GM18873 (cell line): ENCODE measurements at regions not wholly inside any gene's neighbourhood (a gene's known extent, or its start where the extent isn't known, plus 50 kb on each side); places are given as distances from the start of the nearest gene placed in this dataset.
"Not testable (repeated sequence)": the region's sequence is repeated elsewhere in the genome, so short reads cannot be mapped to it uniquely, and the experiment has no call there.

Experiments
- ATAC-seq: cut with Tn5 transposase; IDR thresholded peaks from one replicate; pipeline ENCODE4 v1.9.1; 2021; ENCODE audit warnings: mild to moderate bottlenecking, moderate library complexity, moderate number of reproducible peaks; ENCODE audit not compliant: unreplicated experiment, low FRiP score

DNA sequence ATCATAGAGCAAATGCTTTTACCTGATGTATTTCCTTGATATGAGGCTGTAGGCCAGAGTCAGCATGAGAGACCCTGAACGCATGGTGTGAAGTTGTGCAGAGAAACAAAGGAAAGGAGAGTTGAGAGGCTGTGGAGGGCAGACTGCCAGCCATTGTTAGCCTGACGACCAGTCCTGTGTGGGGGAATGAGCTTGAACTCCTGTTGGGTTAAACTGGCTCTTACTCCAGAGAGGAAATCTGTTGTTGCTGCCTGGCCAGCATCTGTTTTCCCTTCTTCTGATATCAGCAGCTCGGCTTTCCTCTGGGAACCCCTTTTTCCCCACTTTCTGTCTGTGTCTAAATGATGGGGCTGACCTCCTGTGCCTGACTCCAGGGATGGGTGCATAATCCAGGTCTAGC is 158.2 kb upstream of the ZFP64 start:
- no peak for ATAC-seq

DNA sequence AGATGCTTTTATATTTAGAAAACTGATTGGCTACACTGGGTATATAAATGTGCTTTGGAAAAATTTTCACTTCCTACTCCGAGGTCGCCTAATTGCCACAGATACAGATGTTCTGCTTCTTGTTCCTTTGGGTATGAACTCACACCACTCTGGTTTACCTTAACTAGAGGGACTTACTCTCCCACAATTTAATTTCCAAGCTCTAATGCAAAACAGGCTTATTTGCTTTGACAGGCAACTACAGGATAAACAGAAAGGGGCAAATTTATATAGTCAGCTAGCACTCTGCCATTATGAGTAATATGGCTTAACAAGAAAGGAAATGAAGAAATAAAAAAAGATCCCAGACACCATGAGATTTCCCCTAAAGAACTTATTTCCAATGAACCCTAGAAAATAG is 156.9 kb upstream of the ZFP64 start:
- ATAC-seq: no peak

DNA sequence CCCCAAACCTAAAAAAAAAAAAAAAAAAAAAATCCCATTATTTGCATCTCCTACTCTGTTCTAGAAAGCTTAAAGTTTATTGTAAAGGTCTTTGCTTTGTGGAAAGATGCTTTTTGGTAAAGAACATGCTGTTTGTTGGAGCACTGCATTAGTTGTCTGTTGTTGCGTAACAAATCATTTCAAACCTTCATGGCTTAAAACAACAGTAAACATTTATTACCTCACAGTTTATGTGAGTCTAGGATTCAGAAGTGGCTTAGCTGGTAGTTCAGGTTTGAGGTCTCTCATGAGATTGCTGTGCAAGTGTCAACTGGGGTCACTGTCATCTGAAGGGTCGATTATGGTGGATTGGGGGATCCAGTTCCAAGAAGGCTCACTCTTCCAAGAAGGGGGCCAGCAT is 155.2 kb upstream of the ZFP64 start:
- ATAC-seq: no peak

DNA sequence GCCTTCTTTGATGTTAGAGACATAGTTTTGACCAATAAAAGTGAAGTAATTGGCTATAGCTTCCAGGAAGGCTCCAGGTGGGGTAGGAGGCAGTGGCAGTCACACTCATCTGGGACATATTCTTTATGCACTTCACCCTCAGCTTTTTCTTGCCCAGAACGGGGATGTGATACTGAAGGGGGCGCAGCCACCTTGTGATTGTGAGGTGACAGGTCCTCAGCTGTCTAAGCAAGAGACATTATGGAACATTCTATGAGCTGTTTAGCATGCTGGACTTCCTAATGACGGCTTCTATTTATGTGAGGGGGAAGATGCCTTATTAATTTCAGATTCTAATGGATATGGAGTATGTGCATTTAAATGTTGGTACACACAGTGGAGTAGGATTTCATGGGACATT is 151.3 kb upstream of the ZFP64 start:
- no peak for ATAC-seq

DNA sequence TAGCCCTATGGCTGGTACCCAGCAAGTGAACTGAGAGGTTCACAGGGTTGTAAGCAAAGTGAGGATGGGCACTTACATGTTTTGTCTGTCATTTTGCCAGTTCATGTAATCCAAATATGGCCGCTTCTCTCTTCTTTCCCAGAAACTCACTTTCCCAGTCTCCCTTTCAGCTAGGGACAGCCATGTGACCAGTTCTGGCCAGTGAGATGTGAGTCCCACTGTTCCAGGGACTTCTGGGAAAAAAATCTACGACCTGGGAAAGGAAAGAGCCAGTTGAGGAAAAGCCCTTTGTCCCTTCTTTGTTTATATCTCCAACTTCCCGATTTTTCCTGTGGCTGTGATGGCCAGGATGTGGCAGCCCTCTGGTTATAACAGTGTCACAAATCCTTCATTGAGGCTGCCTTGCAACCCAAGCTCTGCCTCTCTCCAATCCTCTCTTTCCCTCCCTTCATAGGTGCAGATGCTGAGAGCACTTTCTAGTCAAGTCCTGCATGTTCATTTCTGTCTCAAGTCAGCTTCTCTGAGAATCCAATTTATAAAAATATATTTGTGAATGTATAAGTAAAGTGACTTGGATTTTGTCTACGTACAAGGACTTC is 148.6 kb upstream of the ZFP64 start:
- ATAC-seq: no peak

DNA sequence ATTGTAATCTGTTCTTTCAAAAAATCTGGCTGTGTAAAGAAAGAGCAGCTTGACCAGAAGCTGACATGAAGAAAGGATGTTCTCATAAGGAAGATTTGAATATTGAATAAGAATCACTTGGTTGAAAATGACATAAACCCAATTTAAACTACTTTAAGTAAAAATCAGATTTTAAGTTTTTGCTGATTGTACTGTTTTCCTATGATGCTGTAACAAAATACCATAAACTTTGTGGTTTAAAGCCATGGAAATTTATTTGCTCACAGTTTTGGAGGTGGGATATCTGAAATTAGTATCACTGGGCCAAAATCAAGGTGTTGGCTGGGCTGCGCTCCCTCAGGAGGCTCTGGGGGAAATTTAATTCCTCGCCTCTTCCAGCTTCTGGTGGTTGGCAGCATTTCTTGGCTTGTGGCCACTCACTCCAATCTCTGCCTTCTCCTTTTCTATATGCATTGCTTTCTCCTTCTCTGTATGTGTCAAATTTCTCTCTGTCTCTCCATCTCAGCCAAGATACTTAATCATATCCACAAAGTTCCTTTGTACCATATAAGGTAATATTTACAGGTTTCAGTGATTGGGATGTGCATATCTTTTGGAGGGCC is 141.2 kb upstream of the ZFP64 start:
- ATAC-seq: no peak

DNA sequence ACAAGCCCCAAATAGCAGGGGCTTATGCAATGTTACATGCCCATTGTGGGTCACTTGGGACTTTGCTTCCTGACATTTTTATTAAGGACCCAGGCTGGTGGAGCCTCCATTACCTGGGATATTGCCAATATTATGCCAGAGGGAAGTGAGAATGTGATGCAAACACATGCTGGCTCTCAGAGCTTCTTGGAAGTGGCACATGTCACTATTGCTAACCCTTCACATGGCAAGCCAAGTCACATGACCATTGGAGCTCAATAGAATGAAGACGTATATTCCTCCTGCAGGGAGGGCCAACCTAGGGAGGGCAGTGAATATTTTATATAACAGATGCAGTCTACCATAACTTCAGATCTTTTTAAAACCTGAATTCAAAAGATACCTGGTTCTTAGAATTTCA is 140.7 kb upstream of the ZFP64 start:
- no peak for ATAC-seq

DNA sequence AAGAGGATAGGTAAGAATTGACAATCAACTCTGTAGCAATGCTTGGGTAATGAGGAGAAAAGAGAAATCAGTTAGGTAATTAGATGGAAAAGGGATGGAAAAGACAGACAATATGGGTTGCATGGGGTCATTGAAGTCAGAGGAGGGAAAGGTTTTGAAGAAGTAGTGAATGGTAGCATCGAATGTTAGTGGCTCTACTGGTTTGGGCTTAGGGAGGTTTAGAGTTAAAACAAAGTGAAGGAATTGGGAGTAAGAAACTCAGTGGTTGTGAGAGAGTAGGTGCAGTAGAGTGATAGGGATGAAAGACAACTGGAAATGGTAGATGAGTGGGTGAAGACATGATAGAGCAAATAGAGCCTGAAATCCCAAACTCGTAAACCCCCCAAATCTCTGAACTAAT is 140.1 kb upstream of the ZFP64 start:
- no peak for ATAC-seq

DNA sequence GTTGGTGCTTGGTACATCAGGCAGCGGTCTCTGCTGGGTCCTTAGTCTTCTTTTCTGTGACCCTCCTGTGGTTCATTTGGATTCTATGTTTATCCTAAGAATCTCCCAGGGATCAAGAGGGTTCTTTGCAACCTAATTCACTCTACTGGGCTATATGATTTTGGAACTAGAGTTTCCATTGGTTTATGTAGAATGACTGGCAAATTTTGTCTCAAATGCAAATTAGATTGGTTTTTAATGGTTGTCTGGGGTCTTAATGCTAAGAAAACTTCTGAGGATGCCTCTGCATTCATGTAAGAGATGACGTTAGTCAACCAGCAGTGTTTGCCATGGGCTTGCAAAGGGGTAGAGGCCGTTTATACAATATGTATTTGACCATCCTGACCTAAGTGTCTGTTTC is 129.8 kb upstream of the ZFP64 start:
- no peak for ATAC-seq

DNA sequence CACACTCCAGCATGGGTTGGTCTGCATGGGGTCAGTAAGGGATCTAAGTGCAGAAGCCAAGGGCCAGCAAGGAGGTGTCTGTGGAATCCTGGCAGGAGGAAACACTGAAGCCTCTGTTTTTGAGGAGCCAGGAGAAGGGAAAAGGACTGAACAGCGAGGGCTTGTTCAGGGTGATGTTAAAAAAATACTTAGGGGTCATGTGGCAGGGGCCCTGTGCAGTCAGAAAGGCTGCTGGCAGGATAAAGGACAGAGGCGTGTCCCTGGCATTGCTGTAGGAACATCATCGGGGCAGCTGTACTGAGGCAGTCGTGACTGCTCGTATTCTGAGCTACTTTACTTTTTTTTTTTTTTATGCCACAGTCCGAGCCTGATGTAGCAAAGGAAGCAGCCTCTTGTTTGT is 127.1 kb upstream of the ZFP64 start:
- no peak for ATAC-seq

DNA sequence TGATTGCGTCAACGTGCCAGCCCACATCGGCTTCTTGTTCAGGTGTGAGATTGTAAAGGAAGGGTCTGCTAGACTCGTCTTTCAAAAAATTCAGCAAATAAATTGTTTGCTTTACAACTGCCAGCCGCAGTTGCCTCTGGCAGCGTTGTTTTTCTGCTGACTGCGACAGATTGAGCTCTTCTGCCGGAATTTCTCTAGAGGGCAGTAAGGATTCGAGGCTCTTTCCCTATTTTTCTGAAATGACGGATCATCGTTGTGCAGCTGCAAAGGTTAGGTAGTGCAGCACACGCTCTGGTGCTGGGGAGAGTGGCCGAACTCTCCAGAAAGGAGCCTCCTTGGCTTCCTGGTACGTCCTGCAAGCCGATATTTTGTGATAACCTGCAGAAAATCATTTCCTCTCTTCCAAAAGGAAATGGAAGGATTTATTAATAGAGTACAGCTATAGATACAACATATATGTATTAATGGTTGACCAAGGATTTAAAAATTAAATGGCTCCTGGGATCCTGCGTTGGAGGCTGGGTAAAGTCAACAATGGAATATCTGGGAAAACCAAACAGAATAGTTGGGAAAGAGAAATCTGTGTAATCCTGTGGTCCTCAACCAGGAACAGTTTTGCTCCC is 121.9 kb upstream of the ZFP64 start:
- no peak for ATAC-seq

DNA sequence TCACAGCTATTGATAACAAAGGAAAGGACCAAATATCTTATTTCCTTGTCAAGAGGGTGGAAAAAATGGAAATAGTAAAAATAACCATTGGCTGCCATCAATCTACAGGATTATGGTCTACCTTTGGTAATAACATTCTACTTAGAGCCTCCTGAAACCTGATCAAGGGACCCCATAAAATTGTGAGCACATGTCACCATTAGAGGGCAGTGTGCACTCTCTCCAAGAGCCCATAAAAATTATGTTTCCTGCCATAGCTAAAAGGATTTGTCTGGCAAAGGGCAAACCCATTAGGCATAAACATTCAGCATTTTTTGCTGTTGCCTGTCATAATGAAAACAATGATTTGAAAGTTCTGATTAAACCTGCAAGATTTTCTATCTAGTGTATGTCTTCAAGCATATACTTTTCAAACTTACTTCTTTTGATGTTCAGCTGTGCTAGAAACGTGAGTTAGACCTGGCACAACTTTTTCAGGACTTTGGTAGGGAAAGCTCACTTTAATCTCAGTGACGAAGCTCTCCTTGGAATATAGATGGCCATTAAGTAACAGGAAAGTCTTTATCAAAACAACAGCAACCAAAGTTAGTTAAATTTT is 120.7 kb upstream of the ZFP64 start:
- ATAC-seq: no peak

DNA sequence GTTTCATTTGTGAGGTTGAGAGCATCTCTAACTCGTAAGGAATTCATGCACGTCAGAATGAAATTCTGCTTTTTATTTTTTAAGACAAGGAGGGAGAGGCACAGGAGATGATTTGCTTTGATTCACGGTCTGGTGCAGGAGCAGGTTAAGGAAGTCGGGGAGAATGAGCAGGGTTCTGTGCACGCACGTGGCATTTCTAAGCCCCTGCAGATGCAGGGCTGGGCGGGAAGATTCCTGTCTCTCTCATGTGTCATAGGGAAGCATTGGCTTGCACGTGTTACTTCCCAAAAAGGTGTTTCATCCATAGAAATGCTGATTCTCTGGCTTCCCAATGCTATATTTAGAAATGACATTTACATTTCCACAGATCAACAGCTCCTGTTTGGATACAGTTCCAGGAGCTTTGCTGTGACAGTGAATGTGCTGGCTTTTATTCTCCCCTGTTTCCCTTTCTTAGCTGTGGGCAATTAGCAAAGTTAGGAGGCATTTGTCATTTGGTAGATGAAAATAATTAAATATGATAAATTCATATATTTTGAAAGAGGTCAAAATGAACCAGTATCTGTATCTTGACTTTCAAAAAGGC is 119.7 kb upstream of the ZFP64 start:
- no peak for ATAC-seq

DNA sequence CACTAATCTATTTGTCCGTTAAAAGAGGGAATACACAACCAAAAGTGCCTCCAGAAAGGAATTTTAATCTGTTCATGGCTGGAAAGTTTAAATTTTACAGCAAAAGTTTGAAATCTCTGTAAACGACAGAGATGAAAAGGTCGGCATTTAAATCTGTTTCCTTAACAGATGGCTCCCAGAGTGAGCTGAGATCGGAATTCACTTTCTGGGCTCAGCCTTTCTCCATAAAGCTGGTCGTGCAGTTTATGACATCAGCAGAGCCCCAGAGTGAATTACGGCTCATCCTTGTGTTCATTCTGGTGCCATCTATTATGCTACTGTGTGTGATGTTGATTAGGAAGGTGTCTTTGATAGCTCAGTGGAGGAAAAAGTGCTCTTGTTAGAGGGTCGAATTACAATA is 117.6 kb upstream of the ZFP64 start:
- no peak for ATAC-seq

DNA sequence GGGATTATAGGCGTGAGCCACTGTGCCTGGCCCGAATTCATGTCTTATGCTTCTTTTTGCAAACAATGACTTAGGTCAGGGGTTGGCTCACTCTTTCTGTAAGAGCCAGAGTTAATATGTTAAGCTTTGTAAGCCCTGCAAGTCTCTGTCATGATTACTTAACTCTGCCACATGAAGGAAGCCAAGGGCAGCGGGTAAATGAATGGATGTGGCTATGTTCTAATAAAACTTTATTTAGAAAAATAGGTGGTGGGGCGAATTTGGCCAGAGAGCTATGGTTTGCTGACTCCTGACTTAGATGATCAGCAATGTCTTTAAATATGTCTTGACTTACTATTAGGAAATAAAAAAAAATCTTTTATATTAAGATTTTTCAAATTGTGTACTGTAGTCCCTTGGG is 114.9 kb upstream of the ZFP64 start:
- ATAC-seq: no peak

DNA sequence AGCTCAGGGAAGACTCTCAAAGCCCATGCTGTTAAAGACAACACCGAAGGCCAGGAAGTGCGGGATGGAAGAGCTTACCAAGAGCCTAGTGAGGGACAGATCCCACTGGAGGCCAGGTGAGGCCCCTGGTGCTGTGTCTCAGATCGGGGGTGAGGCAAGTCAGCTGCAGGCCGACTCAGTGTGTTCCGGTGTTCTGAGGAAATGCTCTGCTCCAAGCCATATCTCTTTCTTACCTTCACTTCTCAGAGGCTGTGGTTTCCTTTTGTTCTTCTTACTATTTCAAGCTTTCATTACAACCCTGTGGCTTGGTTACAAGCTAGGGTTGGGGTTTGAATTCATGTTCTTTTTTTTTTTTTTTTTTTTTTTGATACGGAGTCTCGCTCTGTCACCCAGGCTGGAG is 114.3 kb upstream of the ZFP64 start:
- ATAC-seq: no peak

DNA sequence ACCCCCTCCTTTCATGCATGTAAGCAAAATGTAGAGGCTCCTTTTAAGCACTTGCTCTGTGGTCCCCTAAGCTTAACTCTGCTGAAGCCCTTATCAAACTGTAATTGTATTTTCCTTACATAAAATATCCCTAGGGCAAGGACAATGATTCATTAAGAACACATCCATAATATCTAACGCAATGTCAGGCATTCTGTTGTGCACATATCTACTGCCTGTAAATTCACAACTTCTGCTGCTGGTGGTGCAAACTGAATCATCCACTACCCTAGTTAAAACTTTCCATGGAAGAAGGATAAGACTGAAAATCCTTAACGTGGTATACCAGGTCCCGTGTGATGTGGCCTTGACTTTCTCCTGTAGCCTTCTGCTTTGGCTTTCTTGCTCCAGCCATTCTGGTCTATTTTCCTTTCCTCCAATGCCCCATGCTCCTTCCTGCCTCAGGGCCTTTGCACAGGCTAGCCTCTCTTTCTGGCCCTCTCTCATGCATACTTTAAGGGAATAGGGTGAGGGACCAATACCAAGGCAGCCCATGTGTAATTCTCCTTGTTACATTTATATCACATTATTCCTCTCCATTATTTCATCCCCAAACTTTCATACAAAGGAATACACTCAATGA is 113.6 kb upstream of the ZFP64 start:
- ATAC-seq: no peak

DNA sequence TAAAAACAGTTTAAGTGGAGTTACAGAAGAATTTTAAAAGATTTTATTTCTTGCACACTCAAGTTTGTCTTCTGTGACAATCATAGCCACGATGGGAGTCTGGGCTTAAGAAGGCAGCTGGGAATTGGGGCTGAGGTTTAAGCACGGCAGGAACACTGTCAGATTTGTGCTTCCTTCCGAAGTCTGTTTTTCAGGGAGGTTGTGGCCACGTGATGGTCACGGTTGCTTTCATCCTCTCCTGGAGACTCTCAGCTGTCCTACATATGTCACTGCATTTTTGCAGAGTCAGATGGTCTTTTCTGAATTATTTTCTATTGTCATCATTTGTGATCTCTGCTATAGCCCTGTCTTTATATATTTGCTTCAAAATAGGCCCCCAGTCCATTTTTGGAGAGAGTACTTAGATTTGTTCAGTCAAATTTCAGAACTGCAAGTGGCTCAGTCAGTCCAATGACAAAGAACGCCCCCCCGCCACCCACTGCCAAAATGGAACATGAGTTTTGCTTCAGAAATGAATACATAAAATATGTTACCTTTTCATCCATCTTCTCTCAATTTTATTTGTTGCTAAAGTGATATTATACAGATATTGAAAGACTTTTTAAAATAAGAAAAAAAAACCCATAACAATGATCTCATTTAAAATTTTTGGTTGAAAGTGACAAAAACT is 111.8 kb upstream of the ZFP64 start:
- ATAC-seq: no peak

DNA sequence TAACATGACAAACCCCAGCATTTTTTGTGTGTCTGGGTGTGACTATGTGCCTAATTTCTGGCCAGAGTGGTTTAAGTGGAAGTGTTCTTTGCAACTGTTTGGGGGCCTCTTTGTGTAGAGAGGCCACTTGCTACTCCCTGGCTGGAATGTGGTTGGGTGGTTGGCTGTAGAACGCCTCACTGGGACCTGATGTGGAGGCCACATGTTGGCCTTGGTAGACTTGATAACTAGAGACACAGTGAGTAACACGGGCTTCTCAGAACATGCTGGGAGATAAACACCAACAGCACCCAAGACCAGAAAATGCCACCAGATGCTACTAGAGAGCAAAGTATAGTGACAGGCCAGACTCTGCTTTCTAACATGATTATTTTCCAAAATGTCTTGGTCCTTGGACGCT is 111.2 kb upstream of the ZFP64 start:
- ATAC-seq: no peak

DNA sequence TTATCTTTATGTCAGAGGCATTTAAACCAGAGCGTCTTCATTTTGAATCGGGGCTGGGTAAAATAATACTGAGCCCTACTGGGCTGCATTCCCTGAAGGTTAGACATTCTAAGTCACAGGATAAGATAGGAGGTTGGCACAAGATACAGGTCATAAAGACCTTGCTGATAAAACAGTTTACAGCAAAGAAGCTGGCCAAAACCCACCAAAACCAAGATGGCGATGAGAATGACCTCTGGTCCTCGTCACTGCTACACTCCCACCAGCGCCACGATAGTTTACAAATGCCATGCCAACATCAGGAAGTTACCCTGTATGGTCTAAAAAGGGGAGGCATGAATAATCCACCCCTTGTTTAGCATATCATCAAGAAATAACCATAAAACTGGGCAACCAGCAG is 110.5 kb upstream of the ZFP64 start:
- ATAC-seq: not testable (repeated sequence)

DNA sequence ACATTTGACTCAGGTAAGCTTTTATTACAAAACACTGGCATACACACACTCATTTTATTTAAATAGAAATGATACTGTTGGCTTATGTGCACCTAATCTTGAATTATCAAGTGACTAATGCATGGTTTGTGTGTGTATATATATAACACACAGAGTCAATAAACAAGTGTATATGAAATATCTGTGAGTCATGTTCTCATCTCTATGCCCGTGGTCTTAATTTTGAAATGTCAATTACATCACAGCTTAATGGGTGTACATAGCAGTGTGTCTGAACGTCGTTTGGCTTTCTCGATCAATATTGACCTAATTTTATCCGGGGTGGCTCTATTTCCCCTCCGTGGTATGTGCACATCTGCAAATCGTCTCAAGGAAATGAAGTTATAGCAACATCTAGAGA is 104.0 kb upstream of the ZFP64 start:
- ATAC-seq: no peak
